MM.1S (cell line): ENCODE measurements at regions not wholly inside any gene's neighbourhood (a gene's known extent, or its start where the extent isn't known, plus 50 kb on each side); places are given as distances from the start of the nearest gene placed in this dataset.
"Not testable (repeated sequence)": the region's sequence is repeated elsewhere in the genome, so short reads cannot be mapped to it uniquely, and the experiment has no call there.

Source experiments
- DNase-seq: peaks from one replicate; pipeline ENCODE4 v3.0.0-alpha.2; 2015
- H2AFZ ChIP-seq: fragments of 300-600 bp; sonication (generic); 2 replicates; pipeline ENCODE4 v1.6.0; 2016; ENCODE audit warnings: antibody characterized with exemption, low read length
- H3F3A ChIP-seq: fragments of 300-600 bp; sonication (generic); 2 replicates; pipeline ENCODE4 v1.6.1; 2016; ENCODE audit warnings: mild to moderate bottlenecking, antibody characterized with exemption, low read length, moderate library complexity, mixed read lengths; ENCODE audit not compliant: insufficient read depth
- H3K27ac ChIP-seq: fragments of 300-600 bp; sonication (generic); 2 replicates; pipeline ENCODE4 v1.5.1; 2016; ENCODE audit warnings: mild to moderate bottlenecking, low read length
- H3K27me3 ChIP-seq: fragments of 300-600 bp; sonication (generic); replicated peaks from 2 replicates; pipeline ENCODE4 v1.6.0; 2016; ENCODE audit warnings: low read length; ENCODE audit not compliant: insufficient read depth
- H3K36me3 ChIP-seq: fragments of 300-600 bp; sonication (generic); replicated peaks from 2 replicates; pipeline ENCODE4 v1.6.1; 2016; ENCODE audit warnings: mild to moderate bottlenecking, low read length, mixed read lengths; ENCODE audit not compliant: insufficient read depth
- H3K4me1 ChIP-seq: fragments of 300-600 bp; sonication (generic); 2 replicates; pipeline ENCODE4 v1.6.1; 2016; ENCODE audit warnings: low read length, mixed read lengths
- H3K4me2 ChIP-seq: fragments of 300-600 bp; sonication (generic); 2 replicates; pipeline ENCODE4 v1.6.0; 2016; ENCODE audit warnings: low read depth, low read length
- H3K4me3 ChIP-seq: fragments of 300-600 bp; sonication (generic); 2 replicates; pipeline ENCODE4 v1.5.1; 2016; ENCODE audit warnings: low read length, mixed read lengths
- H3K79me2 ChIP-seq: fragments of 300-600 bp; sonication (generic); 2 replicates; pipeline ENCODE4 v1.6.1; 2016; ENCODE audit warnings: mixed run types, low read length, mixed read lengths
- H3K9ac ChIP-seq: fragments of 300-600 bp; sonication (generic); 2 replicates; pipeline ENCODE4 v1.6.1; 2016; ENCODE audit warnings: low read length, mixed read lengths
- H3K9me2 ChIP-seq: fragments of 300-600 bp; sonication (generic); replicated peaks from 2 replicates; pipeline ENCODE4 v1.6.1; 2016; ENCODE audit warnings: mild to moderate bottlenecking, low read length, mixed read lengths; ENCODE audit not compliant: insufficient read depth
- H3K9me3 ChIP-seq: fragments of 300-600 bp; sonication (generic); replicated peaks from 2 replicates; pipeline ENCODE4 v1.6.1; 2016; ENCODE audit warnings: mild to moderate bottlenecking, low read length, mixed read lengths; ENCODE audit not compliant: insufficient read depth
- H4K20me1 ChIP-seq: fragments of 300-600 bp; sonication (generic); 2 replicates; pipeline ENCODE4 v1.6.1; 2016; ENCODE audit warnings: mild to moderate bottlenecking, low read length, moderate library complexity, mixed read lengths; ENCODE audit not compliant: insufficient read depth
- CTCF ChIP-seq: fragments of 300-600 bp; sonication (generic); IDR thresholded peaks from 2 replicates; pipeline ENCODE4 v1.5.1; 2016; ENCODE audit warnings: antibody characterized with exemption, low read length, mixed read lengths
- EZH2 ChIP-seq: fragments of 300-600 bp; sonication (generic); optimal IDR thresholded peaks from 2 replicates; pipeline ENCODE3; 2017; ENCODE audit warnings: low read depth, mild to moderate bottlenecking, antibody characterized with exemption, low read length, mixed read lengths
- EZH2phosphoT487 ChIP-seq: fragments of 300-600 bp; sonication (generic); IDR thresholded peaks from 2 replicates; pipeline ENCODE4 v1.6.1; 2018; ENCODE audit warnings: antibody characterized with exemption, low read length

- Histone ChIP-seq H3F3A (no peaks in the 10 kb centered on the region), H3K4me2 (no peak overlapping the region), H3K27ac (no peak overlapping the region), H3K9me3 (no peaks in the 10 kb centered on the region), H3K9me2 (no peaks in the 10 kb centered on the region), H3K79me2 (no peaks in the 10 kb centered on the region), H3K4me3 (no peak overlapping the region), H2AFZ (no peak overlapping the region), H3K36me3 (no peaks in the 10 kb centered on the region), H4K20me1 (no peaks in the 10 kb centered on the region), H3K27me3 (peaks cover 80% of the 10 kb centered on the region), H3K4me1 (no peaks in the 10 kb centered on the region), H3K9ac (no peak overlapping the region)
- TF ChIP-seq CTCF, result no peak
- no peak for TF ChIP-seq EZH2
- no peak for TF ChIP-seq EZH2phosphoT487
- DNase-seq, result no peak
Measured at GRCh38 chr9:135359764-135360163, 119.8 kb upstream of the PPP1R26 start.

- Histone ChIP-seq H3K4me1 (no peaks in the 10 kb centered on the region), H3K9ac (no peak overlapping the region), H3K36me3 (no peaks in the 10 kb centered on the region), H2AFZ (no peak overlapping the region), H4K20me1 (no peaks in the 10 kb centered on the region), H3F3A (no peaks in the 10 kb centered on the region), H3K79me2 (no peaks in the 10 kb centered on the region), H3K9me3 (no peaks in the 10 kb centered on the region), H3K9me2 (no peaks in the 10 kb centered on the region), H3K27ac (no peak overlapping the region), H3K27me3 (peaks cover 80% of the 10 kb centered on the region), H3K4me2 (no peak overlapping the region), H3K4me3 (no peak overlapping the region)
- no peak for TF ChIP-seq EZH2phosphoT487
- no peak for DNase-seq
Measured at GRCh38 chr9:135360617-135361016, 119.0 kb upstream of the PPP1R26 start.

GRCh38 chr9:135361668-135362067 lies 117.9 kb upstream of the PPP1R26 start:
- not testable (repeated sequence) for H3K4me1 ChIP-seq, H3K9me3 ChIP-seq, H3K36me3 ChIP-seq, H3F3A ChIP-seq, H3K9me2 ChIP-seq, H2AFZ ChIP-seq, H3K4me2 ChIP-seq, H4K20me1 ChIP-seq, H3K79me2 ChIP-seq, H3K4me3 ChIP-seq, H3K9ac ChIP-seq, H3K27ac ChIP-seq, DNase-seq
- peaks cover 78% of the 10 kb centered on the region for H3K27me3 ChIP-seq

GRCh38 chr9:135363596-135363995 lies 116.0 kb upstream of the PPP1R26 start:
- Histone ChIP-seq H3K4me1 (no peaks in the 10 kb centered on the region), H3F3A (no peaks in the 10 kb centered on the region), H3K9me2 (no peaks in the 10 kb centered on the region), H4K20me1 (no peaks in the 10 kb centered on the region), H3K79me2 (no peaks in the 10 kb centered on the region), H3K36me3 (no peaks in the 10 kb centered on the region), H3K9ac (no peak overlapping the region), H3K27me3 (peaks cover 78% of the 10 kb centered on the region), H3K4me3 (no peak overlapping the region), H3K27ac (no peak overlapping the region), H2AFZ (no peak overlapping the region), H3K9me3 (no peaks in the 10 kb centered on the region), H3K4me2 (no peak overlapping the region)
- no peak for DNase-seq
- TF ChIP-seq EZH2phosphoT487 (no peak), CTCF (no peak), EZH2 (no peak)
